ENCODE measurements at regions not wholly inside any gene's neighbourhood (a gene's known extent, or its start where the extent isn't known, plus 50 kb on each side); places are given as distances from the start of the nearest gene placed in this dataset.

DNA sequence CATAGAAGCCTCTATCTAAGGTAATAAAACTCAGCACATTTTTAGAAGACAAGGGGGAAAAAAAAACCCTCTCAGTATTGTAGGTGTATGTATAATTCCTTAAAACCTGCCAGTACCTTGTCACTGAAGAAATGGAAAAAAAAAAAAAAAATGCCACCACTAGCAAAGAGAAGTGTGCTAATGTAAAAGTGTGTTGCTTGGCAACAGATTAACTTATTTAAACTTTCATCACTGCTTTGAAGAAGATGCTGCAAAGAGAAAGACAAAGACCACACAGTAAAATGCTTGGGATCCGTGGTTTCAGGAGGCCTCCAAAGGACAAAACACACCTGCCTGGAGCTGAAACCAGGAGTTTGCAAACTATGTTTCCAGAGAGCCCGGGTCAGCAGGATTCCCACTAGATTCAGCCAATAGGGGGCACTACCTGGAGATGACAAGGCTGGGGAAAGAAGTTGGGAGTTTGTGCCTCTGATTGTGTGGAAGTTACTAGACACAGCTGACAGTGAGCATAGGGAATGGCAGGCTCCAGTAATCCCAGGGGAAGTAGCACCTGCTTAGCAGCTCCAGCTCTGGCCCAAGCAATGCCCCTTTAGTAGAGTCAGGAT lies 169.1 kb upstream of the TRIB2 start:
- TF ChIP-seq, protein P1, sequence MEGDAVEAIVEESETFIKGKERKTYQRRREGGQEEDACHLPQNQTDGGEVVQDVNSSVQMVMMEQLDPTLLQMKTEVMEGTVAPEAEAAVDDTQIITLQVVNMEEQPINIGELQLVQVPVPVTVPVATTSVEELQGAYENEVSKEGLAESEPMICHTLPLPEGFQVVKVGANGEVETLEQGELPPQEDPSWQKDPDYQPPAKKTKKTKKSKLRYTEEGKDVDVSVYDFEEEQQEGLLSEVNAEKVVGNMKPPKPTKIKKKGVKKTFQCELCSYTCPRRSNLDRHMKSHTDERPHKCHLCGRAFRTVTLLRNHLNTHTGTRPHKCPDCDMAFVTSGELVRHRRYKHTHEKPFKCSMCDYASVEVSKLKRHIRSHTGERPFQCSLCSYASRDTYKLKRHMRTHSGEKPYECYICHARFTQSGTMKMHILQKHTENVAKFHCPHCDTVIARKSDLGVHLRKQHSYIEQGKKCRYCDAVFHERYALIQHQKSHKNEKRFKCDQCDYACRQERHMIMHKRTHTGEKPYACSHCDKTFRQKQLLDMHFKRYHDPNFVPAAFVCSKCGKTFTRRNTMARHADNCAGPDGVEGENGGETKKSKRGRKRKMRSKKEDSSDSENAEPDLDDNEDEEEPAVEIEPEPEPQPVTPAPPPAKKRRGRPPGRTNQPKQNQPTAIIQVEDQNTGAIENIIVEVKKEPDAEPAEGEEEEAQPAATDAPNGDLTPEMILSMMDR (IDR thresholded peaks at IDR 0.05; ENCODE audit: low read depth, low read length, poor library complexity, severe bottlenecking): peak; percentile 27
- TF ChIP-seq EZH2phosphoT487 (IDR thresholded peaks at IDR 0.05; ENCODE audit: borderline replicate concordance, low read length): no peak
